HepG2 (cell line): ENCODE measurements at regions not wholly inside any gene's neighbourhood (a gene's known extent, or its start where the extent isn't known, plus 50 kb on each side); places are given as distances from the start of the nearest gene placed in this dataset.
A peak's percentile ranks its signal among the peaks of the same experiment; 100 is the strongest.

Experiments
- ATAC-seq: fragments of 200-7000 bp; cut with Tn5 transposase; 3 replicates; pipeline ENCODE4 v1.9.1; 2020; ENCODE audit warnings: mild to moderate bottlenecking, moderate library complexity
- BruUV-seq: library from RNA; stranded (reverse); fragments of 400-500 nt; replicated peaks from 2 replicates; lab custom pipeline; 2021; lab: Mats Ljungman, UMichigan
- CTCF ChIA-PET: fragments of 300-600 bp; formaldehyde crosslinking; extraction: SDS; loops from one replicate; lab custom pipeline; 2021; ENCODE audit warnings: low total read pairs, inconsistent platforms, low intra/inter-chr PET ratio; lab: Yijun Ruan, JAX
- POLR2A ChIA-PET: fragments of 350-600 bp; sonication (Branson Sonifier 250); formaldehyde crosslinking; loops from one replicate; lab custom pipeline; 2020; ENCODE audit warnings: antibody characterized with exemption, inconsistent platforms; lab: Yijun Ruan, JAX
- DNase-seq: peaks from one replicate; pipeline ENCODE4 v3.0.0-alpha.2; 2015; ENCODE audit warnings: low spot score
- FAIRE-seq: peaks from 3 replicates; lab custom pipeline; 2011; peaks lifted over from hg19 to GRCh38; lab: Jason Lieb, UNC
- H2AFZ ChIP-seq: one replicate; pipeline ENCODE4 v1.6.1; 2011; ENCODE audit warnings: low read length, inconsistent platforms
- H3K27ac ChIP-seq: fragments of 300-600 bp; 3 replicates; pipeline ENCODE4 v1.8.0; 2011; ENCODE audit warnings: mixed run types, mild to moderate bottlenecking, mixed read lengths, low read length, inconsistent platforms; ENCODE audit not compliant: insufficient read depth; ENCODE audit errors: extremely low read length
- H3K27me3 ChIP-seq, 2 experiments: fragments of 200-600 bp in 1 of 2; 2 replicates in 1 of 2; 3 replicates in 1 of 2; pipeline versions ENCODE4 v1.6.0 to v1.8.0; 2011; ENCODE audit warnings: low read length in 2 of 2, mild to moderate bottlenecking in 2 of 2, moderate library complexity in 2 of 2, inconsistent platforms in 1 of 2; ENCODE audit not compliant: insufficient read depth in 2 of 2, control insufficient read depth in 1 of 2
- H3K36me3 ChIP-seq, 2 experiments: fragments of 200-600 bp in 1 of 2; replicated peaks in 1 of 2; 2 replicates in 1 of 2; 3 replicates in 1 of 2; pipeline versions ENCODE4 v1.5.1 to v1.8.0; 2011; ENCODE audit warnings: low read length in 2 of 2, inconsistent platforms in 1 of 2; ENCODE audit not compliant: insufficient read depth in 2 of 2, control insufficient read depth in 1 of 2
- H3K4me1 ChIP-seq: 2 replicates; pipeline ENCODE4 v1.5.1; 2012; ENCODE audit warnings: low read length, inconsistent platforms; ENCODE audit not compliant: insufficient read depth
- H3K4me2 ChIP-seq: 2 replicates; pipeline ENCODE4 v1.6.0; 2011; ENCODE audit warnings: low read depth, low read length, inconsistent platforms
- H3K4me3 ChIP-seq, 3 experiments: fragments of 200-600 bp in 1 of 3; sonication (generic), shearing (Covaris generic) in 1 of 3; replicated peaks in 1 of 3; 2 replicates each; pipeline ENCODE4 v1.5.1; 2011 to 2016; ENCODE audit warnings: low read length in 3 of 3, inconsistent platforms in 2 of 3, low read depth in 2 of 3, mild to moderate bottlenecking in 2 of 3, control low read depth in 1 of 3, mixed read lengths in 1 of 3; ENCODE audit not compliant: insufficient read depth in 1 of 3
- H3K79me2 ChIP-seq: one replicate; pipeline ENCODE4 v1.6.1; 2011; ENCODE audit warnings: low read length, inconsistent platforms; ENCODE audit not compliant: insufficient read depth
- H3K9ac ChIP-seq: 2 replicates; pipeline ENCODE4 v1.6.0; 2011; ENCODE audit warnings: mild to moderate bottlenecking, low read depth, low read length, inconsistent platforms; ENCODE audit not compliant: insufficient read depth
- H3K9me3 ChIP-seq: 2 replicates; pipeline ENCODE4 v1.5.1; 2012; ENCODE audit warnings: mild to moderate bottlenecking, low read length
- H4K20me1 ChIP-seq: 2 replicates; pipeline ENCODE4 v1.6.0; 2011; ENCODE audit warnings: inconsistent platforms, mild to moderate bottlenecking, low read length, moderate library complexity; ENCODE audit not compliant: insufficient read depth
- ATF2 ChIP-seq: sonication (generic); formaldehyde crosslinking; IDR thresholded peaks from 2 replicates; pipeline ENCODE4 v1.4.0; 2020; ENCODE audit warnings: missing genetic modification reagents
- GRHL1 ChIP-seq: sonication (generic); formaldehyde crosslinking; conservative IDR thresholded peaks from 2 replicates; pipeline ENCODE4 v1.8.0; 2022; ENCODE audit warnings: missing genetic modification reagents
- HNF4G ChIP-seq, 2 experiments: sonication (generic) in 1 of 2; formaldehyde crosslinking in 1 of 2; IDR thresholded peaks; 2 replicates each; pipeline versions ENCODE4 v1.4.0 to v1.6.1; 2011 to 2020; ENCODE audit warnings: borderline replicate concordance in 2 of 2, low read depth in 2 of 2, mild to moderate bottlenecking in 2 of 2, low read length in 1 of 2, missing genetic modification reagents in 1 of 2, moderate library complexity in 1 of 2
- NFATC3 ChIP-seq: sonication (generic); formaldehyde crosslinking; IDR thresholded peaks from 2 replicates; pipeline ENCODE4 v1.5.1; 2020; ENCODE audit warnings: mild to moderate bottlenecking, missing genetic modification reagents
- ZBTB26 ChIP-seq: IDR thresholded peaks from 2 replicates; pipeline ENCODE4 v1.6.1; 2016; ENCODE audit warnings: missing compliant biosample characterization, missing genetic modification reagents, borderline replicate concordance
- ZBTB37 ChIP-seq: sonication (generic); formaldehyde crosslinking; IDR thresholded peaks from 2 replicates; pipeline ENCODE4 v1.4.0; 2020; ENCODE audit warnings: mild to moderate bottlenecking, missing genetic modification reagents
- ZC3H4 ChIP-seq: sonication (generic); formaldehyde crosslinking; IDR thresholded peaks from 2 replicates; pipeline ENCODE4 v1.4.0; 2020; ENCODE audit warnings: missing genetic modification reagents, borderline replicate concordance
- ZNF12 ChIP-seq: sonication (generic); formaldehyde crosslinking; IDR thresholded peaks from 2 replicates; pipeline ENCODE4 v1.5.0; 2020; ENCODE audit warnings: missing genetic modification reagents
- ZNF251 ChIP-seq: sonication (generic); formaldehyde crosslinking; IDR thresholded peaks from 2 replicates; pipeline ENCODE4 v1.9.0; 2021; ENCODE audit warnings: mild to moderate bottlenecking, missing genetic modification reagents
- ZNF841 ChIP-seq: sonication (generic); formaldehyde crosslinking; IDR thresholded peaks from 2 replicates; pipeline ENCODE4 v1.8.1; 2023; ENCODE audit warnings: missing genetic modification reagents, borderline replicate concordance
- WGBS: methylation state at CpG from one replicate; pipeline ENCODE4 v1.1.6; 2017; ENCODE audit warnings: low lambda C conversion rate; 5-methylcytosine and 5-hydroxymethylcytosine counted together
- in situ Hi-C: cut with HindIII; loops from 2 replicates; pipeline ENCODE4 v1.10.0; 2017; ENCODE audit warnings: low pct_unique_long_range_greater_than_20kb; ENCODE audit not compliant: extremely low pct_ligation_motif_present
- intact Hi-C: fragments of 100-400 bp; cut with micrococcal nuclease; formaldehyde crosslinking; loops from one replicate; pipeline ENCODE4 v1.10.0; 2022; ENCODE audit not compliant: unreplicated experiment

- FAIRE-seq (no peak), ATAC-seq (no peak), DNase-seq (no peak)
- H3K27me3 ChIP-seq, result peaks cover 0 to 16% of the 10 kb centered on the region in 2 experiments; a peak in 2 of 5 replicates
- H3K27ac ChIP-seq, result no peak overlapping the region
- H3K36me3 ChIP-seq, result no peaks in the 10 kb centered on the region
- H3K4me1 ChIP-seq, result no peaks in the 10 kb centered on the region
- ChIA-PET CTCF (no interaction called here), POLR2A (no interaction called here)
- no peak for TF ChIP-seq NFATC3 (CRISPR knock-in tag)
- peak; percentile 76 for TF ChIP-seq ZNF12 (CRISPR knock-in tag)
- 48% methylated on average over 3 of the region's 4 CpGs for WGBS
- no peak overlapping the region for H2AFZ ChIP-seq
- H3K79me2 ChIP-seq, result no peaks in the 10 kb centered on the region
- BruUV-seq, result no TSS peak
- H3K4me2 ChIP-seq, result no peak overlapping the region
- intact Hi-C loops (no loop called here), in situ Hi-C loops (no loop called here)
- no peak overlapping the region for H3K4me3 ChIP-seq
- no peak overlapping the region for H3K9ac ChIP-seq
- no peaks in the 10 kb centered on the region for H3K9me3 ChIP-seq
- H4K20me1 ChIP-seq, result no peaks in the 10 kb centered on the region
These were observed 134.6 kb upstream of the SPATS2L start for GRCh38 chr2:200171731-200172482.

GRCh38 chr2:200172521-200172920 is 134.0 kb upstream of the SPATS2L start:
- Histone ChIP-seq H3K9me3 (no peaks in the 10 kb centered on the region), H2AFZ (no peak overlapping the region), H3K27me3 (peaks cover 0 to 21% of the 10 kb centered on the region in 2 experiments; a peak in 2 of 5 replicates), H3K4me2 (no peak overlapping the region), H3K27ac (no peak overlapping the region), H3K4me3 (no peak overlapping the region), H3K4me1 (no peaks in the 10 kb centered on the region), H4K20me1 (no peaks in the 10 kb centered on the region), H3K36me3 (no peaks in the 10 kb centered on the region), H3K79me2 (no peaks in the 10 kb centered on the region), H3K9ac (no peak overlapping the region)
- in situ Hi-C loops (no loop called here), intact Hi-C loops (no loop called here)
- DNase-seq (no peak), FAIRE-seq (no peak), ATAC-seq (no peak)
- WGBS, result 95% methylated on average over 1 of the region's 1 CpG
- ChIA-PET POLR2A (no interaction called here), CTCF (no interaction called here)
- BruUV-seq, result no TSS peak
- TF ChIP-seq ZBTB37 (CRISPR knock-in tag) (no peak), ZNF251 (CRISPR knock-in tag) (no peak), ZNF841 (CRISPR knock-in tag) (no peak), HNF4G (IDR thresholded peaks at IDR 0.05; ENCODE audit: borderline replicate concordance, low read depth, low read length) (no peak), HNF4G (CRISPR knock-in tag; IDR thresholded peaks at IDR 0.05; ENCODE audit: borderline replicate concordance, low read depth) (no peak), ATF2 (no peak), ZBTB26 (CRISPR knock-in tag) (no peak), ZC3H4 (CRISPR knock-in tag) (no peak), GRHL1 (CRISPR knock-in tag) (no peak), ZNF12 (CRISPR knock-in tag) (no peak)
